GM12878 (cell line): ENCODE measurements at regions not wholly inside any gene's neighbourhood (a gene's known extent, or its start where the extent isn't known, plus 50 kb on each side); places are given as distances from the start of the nearest gene placed in this dataset.

Source experiments
- ATAC-seq: fragments of 200-7000 bp; cut with Tn5 transposase; 3 replicates; pipeline ENCODE4 v1.9.1; 2020; ENCODE audit warnings: mild to moderate bottlenecking, moderate library complexity
- BruUV-seq: library from RNA; stranded (reverse); fragments of 400-500 nt; replicated peaks from 2 replicates; lab custom pipeline; 2021; lab: Mats Ljungman, UMichigan
- CTCF ChIA-PET: fragments of 300-600 bp; sonication (Branson Sonifier 250); formaldehyde crosslinking; extraction: SDS; loops from one replicate; lab custom pipeline; 2021; ENCODE audit warnings: inconsistent platforms; lab: Yijun Ruan, JAX
- POLR2A ChIA-PET: fragments of 350-600 bp; formaldehyde crosslinking; extraction: SDS; loops from one replicate; lab custom pipeline; 2021; ENCODE audit warnings: inconsistent platforms; lab: Charles Lee
- RAD21 ChIA-PET: fragments of 300-600 bp; sonication (Branson Sonifier 250); formaldehyde crosslinking; loops from one replicate; lab custom pipeline; 2023; ENCODE audit warnings: antibody characterized with exemption; ENCODE audit not compliant: unreplicated experiment; lab: Charles Lee
- SMC1A ChIA-PET: fragments of 300-600 bp; sonication (Branson Sonifier 250); formaldehyde crosslinking; loops from one replicate; lab custom pipeline; 2023; ENCODE audit not compliant: unreplicated experiment, uncharacterized antibody; lab: Charles Lee
- DNase-seq: peaks from one replicate; pipeline ENCODE4 v3.0.0-alpha.2; 2011; ENCODE audit warnings: low read depth, low spot score
- FAIRE-seq: peaks from 3 replicates; lab custom pipeline; 2011; peaks lifted over from hg19 to GRCh38; lab: Jason Lieb, UNC
- H2AFZ ChIP-seq: 2 replicates; pipeline ENCODE4 v1.6.0; 2011; ENCODE audit warnings: low read depth, low read length, control low read depth; ENCODE audit not compliant: control insufficient read depth
- H3K27ac ChIP-seq: 2 replicates; pipeline ENCODE4 v1.5.1; 2011; ENCODE audit warnings: control low read depth; ENCODE audit not compliant: control insufficient read depth, insufficient read depth
- H3K27me3 ChIP-seq, 2 experiments: replicated peaks in 1 of 2; 2 replicates each; pipeline versions ENCODE4 v1.6.0 to v1.6.1; 2011; ENCODE audit warnings: low read length in 1 of 2; ENCODE audit not compliant: control insufficient read depth in 2 of 2, insufficient read depth in 2 of 2
- H3K36me3 ChIP-seq, 2 experiments: 2 replicates each; pipeline ENCODE4 v1.5.1; 2011; ENCODE audit warnings: low read length in 1 of 2; ENCODE audit not compliant: control insufficient read depth in 2 of 2, insufficient read depth in 2 of 2
- H3K4me1 ChIP-seq: 2 replicates; pipeline ENCODE4 v1.6.1; 2011; ENCODE audit warnings: mild to moderate bottlenecking, low read length, moderate library complexity, mixed read lengths; ENCODE audit not compliant: control insufficient read depth, insufficient read depth
- H3K4me2 ChIP-seq: 2 replicates; pipeline ENCODE4 v1.6.0; 2011; ENCODE audit warnings: control low read depth; ENCODE audit not compliant: control insufficient read depth, insufficient read depth
- H3K4me3 ChIP-seq: fragments of 200-600 bp; sonication (generic); 2 replicates; pipeline ENCODE4 v1.5.1; 2016
- H3K79me2 ChIP-seq: 2 replicates; pipeline ENCODE4 v1.6.0; 2011; ENCODE audit warnings: low read length; ENCODE audit not compliant: control insufficient read depth, insufficient read depth
- H3K9ac ChIP-seq: 2 replicates; pipeline ENCODE4 v1.8.0; 2011; ENCODE audit warnings: low read length, control low read depth, mixed read lengths; ENCODE audit not compliant: control insufficient read depth, insufficient read depth
- H3K9me3 ChIP-seq: replicated peaks from 3 replicates; pipeline ENCODE4 v1.5.1; 2011; ENCODE audit warnings: mild to moderate bottlenecking, low read length; ENCODE audit not compliant: control insufficient read depth, insufficient read depth
- H4K20me1 ChIP-seq: 2 replicates; pipeline ENCODE4 v1.6.0; 2011; ENCODE audit not compliant: control insufficient read depth, insufficient read depth
- RFX5 ChIP-seq: IDR thresholded peaks from 2 replicates; pipeline ENCODE4 v1.6.1; 2011; ENCODE audit warnings: low read depth, low read length, improper control_type of control experiment
- STAT1 ChIP-seq: fragments of 450-650 bp; conservative IDR thresholded peaks from 2 replicates; pipeline ENCODE4 v1.6.1; 2014; ENCODE audit warnings: antibody characterized with exemption, mild to moderate bottlenecking
- ZBTB4 ChIP-seq: fragments of 450-650 bp; formaldehyde crosslinking; IDR thresholded peaks from 2 replicates; pipeline ENCODE4 v1.4.0; 2022; ENCODE audit warnings: mild to moderate bottlenecking, moderate library complexity
- WGBS: methylation state at CpG from one replicate; pipeline ENCODE4 v1.1.6; 2016; ENCODE audit warnings: low lambda C conversion rate; ENCODE audit not compliant: insufficient replicate concordance, insufficient coverage; ENCODE audit errors: missing lambda C conversion rate; 5-methylcytosine and 5-hydroxymethylcytosine counted together
- in situ Hi-C: fragments of 300-500 bp; cut with MboI; formaldehyde crosslinking; loops from 9 replicates; pipeline ENCODE4 v1.14.3; 2018; ENCODE audit warnings: mixed read lengths
- intact Hi-C: fragments of 100-400 bp; cut with micrococcal nuclease; formaldehyde crosslinking; loops from one replicate; pipeline ENCODE4 v1.14.2; 2022; ENCODE audit not compliant: unreplicated experiment
- TF ChIP-seq, protein P1 (sequence below): fragments of 450-650 bp; IDR thresholded peaks from 2 replicates; pipeline ENCODE4 v1.6.1; 2017; ENCODE audit warnings: mild to moderate bottlenecking

DNA sequence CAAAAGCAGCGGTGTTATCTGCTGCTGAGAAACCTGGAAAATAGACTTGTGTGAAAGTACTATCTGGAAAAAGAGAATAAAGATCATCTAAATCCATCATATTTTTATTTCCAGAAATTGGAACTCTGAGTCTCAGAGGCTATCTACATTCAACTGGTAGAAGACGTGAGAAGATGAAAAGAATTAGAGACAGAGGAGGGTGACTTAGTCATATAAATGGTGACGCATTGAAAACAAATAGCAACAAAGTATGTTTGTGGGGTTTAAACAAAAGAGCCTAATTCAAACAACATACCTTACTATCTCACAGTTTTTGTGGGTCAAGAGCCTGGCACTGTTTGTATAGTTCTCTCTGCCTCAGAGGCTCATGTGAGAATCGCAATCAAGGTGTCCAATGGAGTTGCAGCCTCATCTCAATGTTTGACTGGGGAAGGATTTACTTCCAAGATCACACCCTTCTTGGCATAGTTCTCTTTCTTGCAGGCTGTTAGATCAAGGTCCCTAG is 757.1 kb upstream of the SLC35B3 start:
- BruUV-seq = no TSS peak
- DNase-seq = no peak
- in situ Hi-C loops (no loop called here), intact Hi-C loops (no loop called here)
- no peak overlapping the region for H3K27ac ChIP-seq
- no peaks in the 10 kb centered on the region for H3K9me3 ChIP-seq
- H3K36me3 ChIP-seq = no peaks in the 10 kb centered on the region
- no peak overlapping the region for H3K9ac ChIP-seq
- no peaks in the 10 kb centered on the region for H3K79me2 ChIP-seq
- H2AFZ ChIP-seq = no peak overlapping the region
- H3K4me1 ChIP-seq = no peaks in the 10 kb centered on the region
- H4K20me1 ChIP-seq = no peaks in the 10 kb centered on the region
- ChIA-PET RAD21 (no interaction called here), CTCF (no interaction called here)
- no peak for FAIRE-seq
- WGBS = 29% methylated on average over 4 of the region's 4 CpGs
- TF ChIP-seq STAT1 = no peak
- TF ChIP-seq, protein P1, sequence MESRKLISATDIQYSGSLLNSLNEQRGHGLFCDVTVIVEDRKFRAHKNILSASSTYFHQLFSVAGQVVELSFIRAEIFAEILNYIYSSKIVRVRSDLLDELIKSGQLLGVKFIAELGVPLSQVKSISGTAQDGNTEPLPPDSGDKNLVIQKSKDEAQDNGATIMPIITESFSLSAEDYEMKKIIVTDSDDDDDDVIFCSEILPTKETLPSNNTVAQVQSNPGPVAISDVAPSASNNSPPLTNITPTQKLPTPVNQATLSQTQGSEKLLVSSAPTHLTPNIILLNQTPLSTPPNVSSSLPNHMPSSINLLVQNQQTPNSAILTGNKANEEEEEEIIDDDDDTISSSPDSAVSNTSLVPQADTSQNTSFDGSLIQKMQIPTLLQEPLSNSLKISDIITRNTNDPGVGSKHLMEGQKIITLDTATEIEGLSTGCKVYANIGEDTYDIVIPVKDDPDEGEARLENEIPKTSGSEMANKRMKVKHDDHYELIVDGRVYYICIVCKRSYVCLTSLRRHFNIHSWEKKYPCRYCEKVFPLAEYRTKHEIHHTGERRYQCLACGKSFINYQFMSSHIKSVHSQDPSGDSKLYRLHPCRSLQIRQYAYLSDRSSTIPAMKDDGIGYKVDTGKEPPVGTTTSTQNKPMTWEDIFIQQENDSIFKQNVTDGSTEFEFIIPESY = no peak
- no peak for TF ChIP-seq RFX5
- TF ChIP-seq, all 136 proteins: peak for 0
- no peaks in the 10 kb centered on the region for H3K27me3 ChIP-seq
- H3K4me2 ChIP-seq = no peak overlapping the region
- ATAC-seq = no peak
- SMC1A ChIA-PET = no interaction called here
- no peak overlapping the region for H3K4me3 ChIP-seq
- POLR2A ChIA-PET = no interaction called here

DNA sequence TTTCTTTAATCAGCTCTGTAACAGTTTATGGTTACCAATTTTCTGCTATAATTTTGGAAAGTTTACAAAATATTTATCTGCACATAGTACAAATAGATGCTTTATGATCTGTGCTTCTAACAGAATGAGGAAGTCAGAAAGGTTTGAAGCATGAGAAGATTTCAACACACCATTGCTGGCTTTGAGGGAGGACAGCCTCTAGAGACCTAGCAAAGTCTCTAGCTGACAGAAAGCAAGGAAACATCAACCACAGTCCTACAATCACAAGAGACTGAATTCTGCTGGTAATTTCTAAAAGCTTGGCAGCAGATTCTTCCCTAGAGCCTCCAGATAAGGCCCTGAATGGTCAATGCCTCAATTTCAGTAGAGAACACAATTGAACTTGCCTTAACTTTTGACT is 750.8 kb upstream of the SLC35B3 start:
- H3K27ac ChIP-seq = no peak overlapping the region
- BruUV-seq = no TSS peak
- ChIA-PET POLR2A (no interaction called here), CTCF (interaction anchor here (0.6 kb wide), 1 partner anchor 81 kb away, joined by 4 read pairs; no protein-coding TSS in a partner anchor), SMC1A (no interaction called here), RAD21 (no interaction called here)
- no peaks in the 10 kb centered on the region for H3K79me2 ChIP-seq
- H3K27me3 ChIP-seq = no peaks in the 10 kb centered on the region
- intact Hi-C loops (no loop called here), in situ Hi-C loops (no loop called here)
- H4K20me1 ChIP-seq = no peaks in the 10 kb centered on the region
- no peak overlapping the region for H3K9ac ChIP-seq
- H2AFZ ChIP-seq = no peak overlapping the region
- no peak for FAIRE-seq
- H3K4me2 ChIP-seq = no peak overlapping the region
- H3K4me1 ChIP-seq = no peaks in the 10 kb centered on the region
- no peaks in the 10 kb centered on the region for H3K36me3 ChIP-seq
- ATAC-seq = no peak
- no peaks in the 10 kb centered on the region for H3K9me3 ChIP-seq
- no peak for TF ChIP-seq ZBTB4
- no peak for DNase-seq
- H3K4me3 ChIP-seq = no peak overlapping the region
